Endothelial cell of umbilical vein (primary cell): ENCODE measurements at regions not wholly inside any gene's neighbourhood (a gene's known extent, or its start where the extent isn't known, plus 50 kb on each side); places are given as distances from the start of the nearest gene placed in this dataset.

Experiments
- EZH2 ChIP-seq: IDR thresholded peaks from 2 replicates; pipeline ENCODE4 v1.6.1; 2012; ENCODE audit warnings: borderline replicate concordance, low read depth, mild to moderate bottlenecking, moderate library complexity, low read length, inconsistent platforms; ENCODE audit not compliant: severe bottlenecking
- FOS ChIP-seq: IDR thresholded peaks from 2 replicates; pipeline ENCODE4 v1.6.1; 2011; ENCODE audit warnings: mild to moderate bottlenecking, low read length, moderate library complexity, borderline replicate concordance; ENCODE audit not compliant: insufficient read depth
- POLR2A ChIP-seq: IDR thresholded peaks from 2 replicates; pipeline ENCODE4 v1.6.1; 2012; ENCODE audit warnings: low read depth, mild to moderate bottlenecking, control low read depth, low read length
- POLR2AphosphoS5 ChIP-seq: IDR thresholded peaks from 2 replicates; pipeline ENCODE4 v1.6.1; 2012; ENCODE audit warnings: low read depth, mild to moderate bottlenecking, control low read depth, low read length, moderate library complexity; ENCODE audit not compliant: insufficient read depth
- TF ChIP-seq, protein P1 (sequence below), 2 donors: IDR thresholded peaks; 1 replicate in 1 of 2; 2 replicates in 1 of 2; pipeline ENCODE4 v1.5.1; 2011; ENCODE audit warnings: low read length in 2 of 2, mild to moderate bottlenecking in 2 of 2, moderate library complexity in 2 of 2, control low read depth in 1 of 2, inconsistent platforms in 1 of 2, low read depth in 1 of 2; ENCODE audit not compliant: insufficient read depth in 1 of 2; ENCODE audit errors: extremely low read depth in 1 of 2
- TF ChIP-seq, protein P2 (sequence below): IDR thresholded peaks from 2 replicates; pipeline ENCODE4 v1.6.1; 2011; ENCODE audit not compliant: insufficient read depth, insufficient read length

DNA sequence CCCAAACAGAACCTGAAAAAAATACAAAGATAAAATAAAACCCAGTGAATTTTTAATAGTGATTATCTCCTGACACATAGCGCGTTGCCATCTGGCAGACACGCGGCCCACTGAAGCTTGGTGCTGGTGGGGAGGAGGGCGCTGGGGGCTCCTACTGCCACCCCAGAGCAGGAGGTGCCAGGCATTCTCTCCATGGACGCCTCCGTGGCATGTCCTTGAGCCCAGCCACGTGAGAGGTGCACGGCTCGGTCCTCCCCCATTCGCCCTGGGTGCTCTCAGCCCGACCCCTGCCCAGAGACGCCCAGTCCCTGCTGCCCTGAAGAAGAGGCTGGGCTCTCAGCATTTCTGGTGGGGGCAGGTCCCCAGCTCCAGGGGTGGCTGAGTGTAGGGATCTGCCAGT lies 142.2 kb upstream of the GSE1 start:
- TF ChIP-seq, protein P1, sequence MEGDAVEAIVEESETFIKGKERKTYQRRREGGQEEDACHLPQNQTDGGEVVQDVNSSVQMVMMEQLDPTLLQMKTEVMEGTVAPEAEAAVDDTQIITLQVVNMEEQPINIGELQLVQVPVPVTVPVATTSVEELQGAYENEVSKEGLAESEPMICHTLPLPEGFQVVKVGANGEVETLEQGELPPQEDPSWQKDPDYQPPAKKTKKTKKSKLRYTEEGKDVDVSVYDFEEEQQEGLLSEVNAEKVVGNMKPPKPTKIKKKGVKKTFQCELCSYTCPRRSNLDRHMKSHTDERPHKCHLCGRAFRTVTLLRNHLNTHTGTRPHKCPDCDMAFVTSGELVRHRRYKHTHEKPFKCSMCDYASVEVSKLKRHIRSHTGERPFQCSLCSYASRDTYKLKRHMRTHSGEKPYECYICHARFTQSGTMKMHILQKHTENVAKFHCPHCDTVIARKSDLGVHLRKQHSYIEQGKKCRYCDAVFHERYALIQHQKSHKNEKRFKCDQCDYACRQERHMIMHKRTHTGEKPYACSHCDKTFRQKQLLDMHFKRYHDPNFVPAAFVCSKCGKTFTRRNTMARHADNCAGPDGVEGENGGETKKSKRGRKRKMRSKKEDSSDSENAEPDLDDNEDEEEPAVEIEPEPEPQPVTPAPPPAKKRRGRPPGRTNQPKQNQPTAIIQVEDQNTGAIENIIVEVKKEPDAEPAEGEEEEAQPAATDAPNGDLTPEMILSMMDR (IDR thresholded peaks at IDR 0.05; ENCODE audit: extremely low read depth in 1 of 2, insufficient read depth in 1 of 2, low read depth in 1 of 2, low read length in 2 of 2): no peak
- TF ChIP-seq POLR2A (no peak), EZH2 (no peak), FOS (no peak), POLR2AphosphoS5 (no peak)
- TF ChIP-seq, protein P2, sequence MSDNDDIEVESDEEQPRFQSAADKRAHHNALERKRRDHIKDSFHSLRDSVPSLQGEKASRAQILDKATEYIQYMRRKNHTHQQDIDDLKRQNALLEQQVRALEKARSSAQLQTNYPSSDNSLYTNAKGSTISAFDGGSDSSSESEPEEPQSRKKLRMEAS: no peak
